ENCODE measurements at regions not wholly inside any gene's neighbourhood (a gene's known extent, or its start where the extent isn't known, plus 50 kb on each side); places are given as distances from the start of the nearest gene placed in this dataset.

GRCh38 chr21:20527731-20528460 is 470.3 kb upstream of the NCAM2 start:
- Histone ChIP-seq H3K36me3 (ENCODE audit: control insufficient read depth in 2 of 2, extremely low read depth in 1 of 2, insufficient read depth in 2 of 2, low read length in 2 of 2) (no peaks in the 10 kb centered on the region), H3K9me1 (replicated peaks; ENCODE audit: control insufficient read depth, extremely low read depth, insufficient read depth, low read length) (no peaks in the 10 kb centered on the region), H3K4me1 (ENCODE audit: control insufficient read depth, extremely low read depth, insufficient read depth, low read length) (no peaks in the 10 kb centered on the region), H3K4me3 (replicated peaks in 1 of 3; ENCODE audit: insufficient read depth in 1 of 3, low read depth in 1 of 3, low read length in 3 of 3) (no peak overlapping the region), H3K4me2 (ENCODE audit: insufficient read depth, low read length) (no peak overlapping the region), H3K27me3 (ENCODE audit: control insufficient read depth in 2 of 2, insufficient read depth in 2 of 2, low read length in 2 of 2) (no peaks in the 10 kb centered on the region), H4K20me1 (replicated peaks; ENCODE audit: control insufficient read depth, extremely low read depth, insufficient read depth, low read length) (no peaks in the 10 kb centered on the region), H2AFZ (ENCODE audit: low read depth, low read length) (no peak overlapping the region), H3K9me3 (replicated peaks; ENCODE audit: control insufficient read depth, insufficient read depth, low read length) (no peaks in the 10 kb centered on the region), H3K9ac (replicated peaks; ENCODE audit: extremely low read depth, insufficient read depth, low read length) (no peak overlapping the region), H3K27ac (ENCODE audit: insufficient read depth, low read depth, low read length) (no peak overlapping the region), H3K79me2 (ENCODE audit: control insufficient read depth, insufficient read depth, low read length) (no peaks in the 10 kb centered on the region)
- BruUV-seq (replicated peaks), result no TSS peak
- POLR2A ChIA-PET, result no interaction called here
- FAIRE-seq (no peak), DNase-seq (ENCODE audit: low read depth, low spot score) (no peak)
- intact Hi-C loops (cut with micrococcal nuclease) (no loop called here), dilution Hi-C loops (cut with MboI; ENCODE audit: extremely low pct_ligation_motif_present, low sequenced_read_pairs) (no loop called here)
- CTCF ChIA-PET, result no interaction called here
- TF ChIP-seq FOS (IDR thresholded peaks at IDR 0.05; ENCODE audit: borderline replicate concordance, insufficient read depth, low read length), result no peak

- no peaks in the 10 kb centered on the region for H3K9me3 ChIP-seq (replicated peaks; ENCODE audit: control insufficient read depth, insufficient read depth, low read length)
- no peak overlapping the region for H3K4me3 ChIP-seq (replicated peaks in 1 of 3; ENCODE audit: insufficient read depth in 1 of 3, low read depth in 1 of 3, low read length in 3 of 3)
- H3K27me3 ChIP-seq (ENCODE audit: control insufficient read depth in 2 of 2, insufficient read depth in 2 of 2, low read length in 2 of 2), result no peaks in the 10 kb centered on the region
- no peak overlapping the region for H3K9ac ChIP-seq (replicated peaks; ENCODE audit: extremely low read depth, insufficient read depth, low read length)
- H3K4me1 ChIP-seq (ENCODE audit: control insufficient read depth, extremely low read depth, insufficient read depth, low read length), result no peaks in the 10 kb centered on the region
- no peak overlapping the region for H3K27ac ChIP-seq (ENCODE audit: insufficient read depth, low read depth, low read length)
- no peaks in the 10 kb centered on the region for H3K9me1 ChIP-seq (replicated peaks; ENCODE audit: control insufficient read depth, extremely low read depth, insufficient read depth, low read length)
- no peaks in the 10 kb centered on the region for H4K20me1 ChIP-seq (replicated peaks; ENCODE audit: control insufficient read depth, extremely low read depth, insufficient read depth, low read length)
- H3K36me3 ChIP-seq (ENCODE audit: control insufficient read depth in 2 of 2, extremely low read depth in 1 of 2, insufficient read depth in 2 of 2, low read length in 2 of 2), result no peaks in the 10 kb centered on the region
- dilution Hi-C loops (cut with MboI; ENCODE audit: extremely low pct_ligation_motif_present, low sequenced_read_pairs) (no loop called here), intact Hi-C loops (cut with micrococcal nuclease) (no loop called here)
- no peak overlapping the region for H3K4me2 ChIP-seq (ENCODE audit: insufficient read depth, low read length)
- TF ChIP-seq MAX (IDR thresholded peaks at IDR 0.05; ENCODE audit: insufficient read depth, insufficient read length), result no peak
- no peak for TF ChIP-seq GATA2 (IDR thresholded peaks at IDR 0.05; ENCODE audit: insufficient read depth, insufficient read length, low read depth, low read length)
- no peak for TF ChIP-seq FOS (IDR thresholded peaks at IDR 0.05; ENCODE audit: borderline replicate concordance, insufficient read depth, low read length)
- no peak for TF ChIP-seq POLR2A (IDR thresholded peaks at IDR 0.05; ENCODE audit: low read depth, low read length)
- DNase-seq (ENCODE audit: low read depth, low spot score) (no peak), FAIRE-seq (no peak)
- no peak overlapping the region for H2AFZ ChIP-seq (ENCODE audit: low read depth, low read length)
- BruUV-seq (replicated peaks), result no TSS peak
- H3K79me2 ChIP-seq (ENCODE audit: control insufficient read depth, insufficient read depth, low read length), result no peaks in the 10 kb centered on the region
- ChIA-PET POLR2A (no interaction called here), CTCF (no interaction called here)
Measured at GRCh38 chr21:20537130-20537529, 461.1 kb upstream of the NCAM2 start.

Data from endothelial cell of umbilical vein (primary cell).